GM12878 (cell line): ENCODE measurements at regions not wholly inside any gene's neighbourhood (a gene's known extent, or its start where the extent isn't known, plus 50 kb on each side); places are given as distances from the start of the nearest gene placed in this dataset.

ENCODE experiments used
- ATAC-seq: fragments of 200-7000 bp; cut with Tn5 transposase; 3 replicates; pipeline ENCODE4 v1.9.1; 2020; ENCODE audit warnings: mild to moderate bottlenecking, moderate library complexity
- BruUV-seq: library from RNA; stranded (reverse); fragments of 400-500 nt; replicated peaks from 2 replicates; lab custom pipeline; 2021; lab: Mats Ljungman, UMichigan
- CTCF ChIA-PET: fragments of 300-600 bp; sonication (Branson Sonifier 250); formaldehyde crosslinking; extraction: SDS; loops from one replicate; lab custom pipeline; 2021; ENCODE audit warnings: inconsistent platforms; lab: Yijun Ruan, JAX
- POLR2A ChIA-PET: fragments of 350-600 bp; formaldehyde crosslinking; extraction: SDS; loops from one replicate; lab custom pipeline; 2021; ENCODE audit warnings: inconsistent platforms; lab: Charles Lee
- RAD21 ChIA-PET: fragments of 300-600 bp; sonication (Branson Sonifier 250); formaldehyde crosslinking; loops from one replicate; lab custom pipeline; 2023; ENCODE audit warnings: antibody characterized with exemption; ENCODE audit not compliant: unreplicated experiment; lab: Charles Lee
- SMC1A ChIA-PET: fragments of 300-600 bp; sonication (Branson Sonifier 250); formaldehyde crosslinking; loops from one replicate; lab custom pipeline; 2023; ENCODE audit not compliant: unreplicated experiment, uncharacterized antibody; lab: Charles Lee
- DNase-seq: peaks from one replicate; pipeline ENCODE4 v3.0.0-alpha.2; 2011; ENCODE audit warnings: low read depth, low spot score
- FAIRE-seq: peaks from 3 replicates; lab custom pipeline; 2011; peaks lifted over from hg19 to GRCh38; lab: Jason Lieb, UNC
- H2AFZ ChIP-seq: 2 replicates; pipeline ENCODE4 v1.6.0; 2011; ENCODE audit warnings: low read depth, low read length, control low read depth; ENCODE audit not compliant: control insufficient read depth
- H3K27ac ChIP-seq: 2 replicates; pipeline ENCODE4 v1.5.1; 2011; ENCODE audit warnings: control low read depth; ENCODE audit not compliant: control insufficient read depth, insufficient read depth
- H3K27me3 ChIP-seq, 2 experiments: replicated peaks in 1 of 2; 2 replicates each; pipeline versions ENCODE4 v1.6.0 to v1.6.1; 2011; ENCODE audit warnings: low read length in 1 of 2; ENCODE audit not compliant: control insufficient read depth in 2 of 2, insufficient read depth in 2 of 2
- H3K36me3 ChIP-seq, 2 experiments: 2 replicates each; pipeline ENCODE4 v1.5.1; 2011; ENCODE audit warnings: low read length in 1 of 2; ENCODE audit not compliant: control insufficient read depth in 2 of 2, insufficient read depth in 2 of 2
- H3K4me1 ChIP-seq: 2 replicates; pipeline ENCODE4 v1.6.1; 2011; ENCODE audit warnings: mild to moderate bottlenecking, low read length, moderate library complexity, mixed read lengths; ENCODE audit not compliant: control insufficient read depth, insufficient read depth
- H3K4me2 ChIP-seq: 2 replicates; pipeline ENCODE4 v1.6.0; 2011; ENCODE audit warnings: control low read depth; ENCODE audit not compliant: control insufficient read depth, insufficient read depth
- H3K4me3 ChIP-seq: fragments of 200-600 bp; sonication (generic); 2 replicates; pipeline ENCODE4 v1.5.1; 2016
- H3K79me2 ChIP-seq: 2 replicates; pipeline ENCODE4 v1.6.0; 2011; ENCODE audit warnings: low read length; ENCODE audit not compliant: control insufficient read depth, insufficient read depth
- H3K9ac ChIP-seq: 2 replicates; pipeline ENCODE4 v1.8.0; 2011; ENCODE audit warnings: low read length, control low read depth, mixed read lengths; ENCODE audit not compliant: control insufficient read depth, insufficient read depth
- H3K9me3 ChIP-seq: replicated peaks from 3 replicates; pipeline ENCODE4 v1.5.1; 2011; ENCODE audit warnings: mild to moderate bottlenecking, low read length; ENCODE audit not compliant: control insufficient read depth, insufficient read depth
- H4K20me1 ChIP-seq: 2 replicates; pipeline ENCODE4 v1.6.0; 2011; ENCODE audit not compliant: control insufficient read depth, insufficient read depth
- ASH2L ChIP-seq: fragments of 300-600, 200-600 bp; sonication (generic); IDR thresholded peaks from 2 replicates; pipeline ENCODE4 v1.6.1; 2017; ENCODE audit warnings: low read depth, mild to moderate bottlenecking, borderline replicate concordance
- EP300 ChIP-seq, 2 experiments: fragments of 150-350 bp in 1 of 2; IDR thresholded peaks; 2 replicates each; pipeline ENCODE4 v1.6.1; 2011 to 2012; ENCODE audit warnings: low read depth in 2 of 2, low read length in 2 of 2, borderline replicate concordance in 1 of 2, improper control_type of control experiment in 1 of 2, inconsistent platforms in 1 of 2; ENCODE audit not compliant: control insufficient read depth in 1 of 2
- HDGF ChIP-seq: fragments of 450-650 bp; IDR thresholded peaks from 2 replicates; pipeline ENCODE4 v1.6.1; 2016; ENCODE audit warnings: antibody characterized with exemption
- MEF2B ChIP-seq: fragments of 450-650 bp; IDR thresholded peaks from 2 replicates; pipeline ENCODE4 v1.6.1; 2018; ENCODE audit warnings: mild to moderate bottlenecking, moderate library complexity; ENCODE audit not compliant: partially characterized antibody, poor library complexity, severe bottlenecking
- MLLT1 ChIP-seq: fragments of 450-650 bp; IDR thresholded peaks from 2 replicates; pipeline ENCODE4 v1.6.1; 2016; ENCODE audit warnings: mild to moderate bottlenecking
- PML ChIP-seq: IDR thresholded peaks from 2 replicates; pipeline ENCODE4 v1.6.1; 2012; ENCODE audit warnings: low read length, inconsistent platforms
- WGBS: methylation state at CpG from one replicate; pipeline ENCODE4 v1.1.6; 2016; ENCODE audit warnings: low lambda C conversion rate; ENCODE audit not compliant: insufficient replicate concordance, insufficient coverage; ENCODE audit errors: missing lambda C conversion rate; 5-methylcytosine and 5-hydroxymethylcytosine counted together
- in situ Hi-C: fragments of 300-500 bp; cut with MboI; formaldehyde crosslinking; loops from 9 replicates; pipeline ENCODE4 v1.14.3; 2018; ENCODE audit warnings: mixed read lengths
- intact Hi-C: fragments of 100-400 bp; cut with micrococcal nuclease; formaldehyde crosslinking; loops from one replicate; pipeline ENCODE4 v1.14.2; 2022; ENCODE audit not compliant: unreplicated experiment
- TF ChIP-seq, protein P1 (sequence below): IDR thresholded peaks from 2 replicates; pipeline ENCODE4 v1.6.1; 2012; ENCODE audit warnings: mild to moderate bottlenecking, low read depth, low read length
- TF ChIP-seq, protein P2 (sequence below): fragments of 450-650 bp; IDR thresholded peaks from 2 replicates; pipeline ENCODE4 v1.6.1; 2017; ENCODE audit warnings: mild to moderate bottlenecking, moderate library complexity
- TF ChIP-seq, protein P3 (sequence below): fragments of 450-650 bp; IDR thresholded peaks from 2 replicates; pipeline ENCODE4 v1.6.1; 2016; ENCODE audit warnings: mild to moderate bottlenecking, moderate library complexity, borderline replicate concordance

DNA sequence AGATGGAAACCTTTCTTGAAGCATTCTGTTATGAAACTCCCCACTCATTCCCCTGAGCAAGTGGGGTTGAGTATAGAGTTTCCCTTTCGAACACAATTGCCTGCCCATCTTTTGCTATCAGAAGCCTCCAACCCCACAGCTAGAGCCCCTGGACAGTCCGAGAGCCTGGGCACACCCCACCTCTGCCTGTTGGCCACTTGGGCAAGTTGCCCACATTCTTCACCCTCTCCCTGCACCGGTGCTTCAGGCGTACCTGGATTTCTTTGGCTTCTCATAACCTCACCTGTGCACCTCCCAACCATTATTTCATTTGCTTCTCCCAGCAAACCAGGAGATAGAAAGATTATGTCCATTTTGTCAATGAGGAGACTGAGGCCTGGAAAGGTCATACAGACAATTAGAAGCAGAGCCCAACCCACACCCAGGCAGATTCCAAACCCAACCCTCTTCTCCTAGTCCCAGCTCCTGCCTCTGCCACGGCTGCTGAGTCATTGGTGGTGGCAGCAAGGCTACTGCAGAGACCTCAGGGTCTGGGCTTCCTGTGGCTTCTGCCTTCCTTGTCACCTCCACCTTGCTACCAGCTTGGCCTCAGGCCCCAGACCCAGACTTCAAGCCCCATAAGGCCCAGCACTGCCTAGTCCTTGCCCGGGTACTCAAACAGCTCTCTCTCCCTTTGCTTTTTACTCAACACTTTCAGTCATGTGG is 118.7 kb upstream of the ZBTB40 start:
- BruUV-seq, result no TSS peak
- Histone ChIP-seq H4K20me1 (no peaks in the 10 kb centered on the region; the same call in 1 of the 2 replicates), H3K9me3 (no peaks in the 10 kb centered on the region; the same call in 2 of the 3 replicates), H3K27ac (no peak overlapping the region), H3K79me2 (no peaks in the 10 kb centered on the region), H3K9ac (no peak overlapping the region), H3K4me3 (no peak overlapping the region), H3K4me2 (no peak overlapping the region), H3K27me3 (peaks cover 0 to 1% of the 10 kb centered on the region in 2 experiments; a peak in 1 of 4 replicates), H3K36me3 (no peaks in the 10 kb centered on the region), H2AFZ (no peak overlapping the region), H3K4me1 (peaks cover 4% of the 10 kb centered on the region; the same call in 1 of the 2 replicates)
- ChIA-PET RAD21 (no interaction called here), CTCF (no interaction called here), POLR2A (no interaction called here), SMC1A (no interaction called here)
- DNase-seq (peak; percentile 2), FAIRE-seq (no peak), ATAC-seq (peak; percentile 34; the same call in 2 of the 3 replicates)
- in situ Hi-C loops (no loop called here), intact Hi-C loops (no loop called here)
- 24% methylated on average over 6 of the region's 6 CpGs for WGBS
- TF ChIP-seq ASH2L (no peak), EP300 (IDR thresholded peaks at IDR 0.05; ENCODE audit: borderline replicate concordance in 1 of 2, control insufficient read depth in 1 of 2, low read depth in 2 of 2, low read length in 2 of 2) (no peak), MLLT1 (no peak), HDGF (no peak), MEF2B (no peak), PML (no peak)
- TF ChIP-seq, protein P1, sequence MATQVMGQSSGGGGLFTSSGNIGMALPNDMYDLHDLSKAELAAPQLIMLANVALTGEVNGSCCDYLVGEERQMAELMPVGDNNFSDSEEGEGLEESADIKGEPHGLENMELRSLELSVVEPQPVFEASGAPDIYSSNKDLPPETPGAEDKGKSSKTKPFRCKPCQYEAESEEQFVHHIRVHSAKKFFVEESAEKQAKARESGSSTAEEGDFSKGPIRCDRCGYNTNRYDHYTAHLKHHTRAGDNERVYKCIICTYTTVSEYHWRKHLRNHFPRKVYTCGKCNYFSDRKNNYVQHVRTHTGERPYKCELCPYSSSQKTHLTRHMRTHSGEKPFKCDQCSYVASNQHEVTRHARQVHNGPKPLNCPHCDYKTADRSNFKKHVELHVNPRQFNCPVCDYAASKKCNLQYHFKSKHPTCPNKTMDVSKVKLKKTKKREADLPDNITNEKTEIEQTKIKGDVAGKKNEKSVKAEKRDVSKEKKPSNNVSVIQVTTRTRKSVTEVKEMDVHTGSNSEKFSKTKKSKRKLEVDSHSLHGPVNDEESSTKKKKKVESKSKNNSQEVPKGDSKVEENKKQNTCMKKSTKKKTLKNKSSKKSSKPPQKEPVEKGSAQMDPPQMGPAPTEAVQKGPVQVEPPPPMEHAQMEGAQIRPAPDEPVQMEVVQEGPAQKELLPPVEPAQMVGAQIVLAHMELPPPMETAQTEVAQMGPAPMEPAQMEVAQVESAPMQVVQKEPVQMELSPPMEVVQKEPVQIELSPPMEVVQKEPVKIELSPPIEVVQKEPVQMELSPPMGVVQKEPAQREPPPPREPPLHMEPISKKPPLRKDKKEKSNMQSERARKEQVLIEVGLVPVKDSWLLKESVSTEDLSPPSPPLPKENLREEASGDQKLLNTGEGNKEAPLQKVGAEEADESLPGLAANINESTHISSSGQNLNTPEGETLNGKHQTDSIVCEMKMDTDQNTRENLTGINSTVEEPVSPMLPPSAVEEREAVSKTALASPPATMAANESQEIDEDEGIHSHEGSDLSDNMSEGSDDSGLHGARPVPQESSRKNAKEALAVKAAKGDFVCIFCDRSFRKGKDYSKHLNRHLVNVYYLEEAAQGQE, result no peak
- TF ChIP-seq, protein P2, sequence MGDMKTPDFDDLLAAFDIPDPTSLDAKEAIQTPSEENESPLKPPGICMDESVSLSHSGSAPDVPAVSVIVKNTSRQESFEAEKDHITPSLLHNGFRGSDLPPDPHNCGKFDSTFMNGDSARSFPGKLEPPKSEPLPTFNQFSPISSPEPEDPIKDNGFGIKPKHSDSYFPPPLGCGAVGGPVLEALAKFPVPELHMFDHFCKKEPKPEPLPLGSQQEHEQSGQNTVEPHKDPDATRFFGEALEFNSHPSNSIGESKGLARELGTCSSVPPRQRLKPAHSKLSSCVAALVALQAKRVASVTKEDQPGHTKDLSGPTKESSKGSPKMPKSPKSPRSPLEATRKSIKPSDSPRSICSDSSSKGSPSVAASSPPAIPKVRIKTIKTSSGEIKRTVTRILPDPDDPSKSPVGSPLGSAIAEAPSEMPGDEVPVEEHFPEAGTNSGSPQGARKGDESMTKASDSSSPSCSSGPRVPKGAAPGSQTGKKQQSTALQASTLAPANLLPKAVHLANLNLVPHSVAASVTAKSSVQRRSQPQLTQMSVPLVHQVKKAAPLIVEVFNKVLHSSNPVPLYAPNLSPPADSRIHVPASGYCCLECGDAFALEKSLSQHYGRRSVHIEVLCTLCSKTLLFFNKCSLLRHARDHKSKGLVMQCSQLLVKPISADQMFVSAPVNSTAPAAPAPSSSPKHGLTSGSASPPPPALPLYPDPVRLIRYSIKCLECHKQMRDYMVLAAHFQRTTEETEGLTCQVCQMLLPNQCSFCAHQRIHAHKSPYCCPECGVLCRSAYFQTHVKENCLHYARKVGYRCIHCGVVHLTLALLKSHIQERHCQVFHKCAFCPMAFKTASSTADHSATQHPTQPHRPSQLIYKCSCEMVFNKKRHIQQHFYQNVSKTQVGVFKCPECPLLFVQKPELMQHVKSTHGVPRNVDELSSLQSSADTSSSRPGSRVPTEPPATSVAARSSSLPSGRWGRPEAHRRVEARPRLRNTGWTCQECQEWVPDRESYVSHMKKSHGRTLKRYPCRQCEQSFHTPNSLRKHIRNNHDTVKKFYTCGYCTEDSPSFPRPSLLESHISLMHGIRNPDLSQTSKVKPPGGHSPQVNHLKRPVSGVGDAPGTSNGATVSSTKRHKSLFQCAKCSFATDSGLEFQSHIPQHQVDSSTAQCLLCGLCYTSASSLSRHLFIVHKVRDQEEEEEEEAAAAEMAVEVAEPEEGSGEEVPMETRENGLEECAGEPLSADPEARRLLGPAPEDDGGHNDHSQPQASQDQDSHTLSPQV, result no peak
- TF ChIP-seq, protein P3, sequence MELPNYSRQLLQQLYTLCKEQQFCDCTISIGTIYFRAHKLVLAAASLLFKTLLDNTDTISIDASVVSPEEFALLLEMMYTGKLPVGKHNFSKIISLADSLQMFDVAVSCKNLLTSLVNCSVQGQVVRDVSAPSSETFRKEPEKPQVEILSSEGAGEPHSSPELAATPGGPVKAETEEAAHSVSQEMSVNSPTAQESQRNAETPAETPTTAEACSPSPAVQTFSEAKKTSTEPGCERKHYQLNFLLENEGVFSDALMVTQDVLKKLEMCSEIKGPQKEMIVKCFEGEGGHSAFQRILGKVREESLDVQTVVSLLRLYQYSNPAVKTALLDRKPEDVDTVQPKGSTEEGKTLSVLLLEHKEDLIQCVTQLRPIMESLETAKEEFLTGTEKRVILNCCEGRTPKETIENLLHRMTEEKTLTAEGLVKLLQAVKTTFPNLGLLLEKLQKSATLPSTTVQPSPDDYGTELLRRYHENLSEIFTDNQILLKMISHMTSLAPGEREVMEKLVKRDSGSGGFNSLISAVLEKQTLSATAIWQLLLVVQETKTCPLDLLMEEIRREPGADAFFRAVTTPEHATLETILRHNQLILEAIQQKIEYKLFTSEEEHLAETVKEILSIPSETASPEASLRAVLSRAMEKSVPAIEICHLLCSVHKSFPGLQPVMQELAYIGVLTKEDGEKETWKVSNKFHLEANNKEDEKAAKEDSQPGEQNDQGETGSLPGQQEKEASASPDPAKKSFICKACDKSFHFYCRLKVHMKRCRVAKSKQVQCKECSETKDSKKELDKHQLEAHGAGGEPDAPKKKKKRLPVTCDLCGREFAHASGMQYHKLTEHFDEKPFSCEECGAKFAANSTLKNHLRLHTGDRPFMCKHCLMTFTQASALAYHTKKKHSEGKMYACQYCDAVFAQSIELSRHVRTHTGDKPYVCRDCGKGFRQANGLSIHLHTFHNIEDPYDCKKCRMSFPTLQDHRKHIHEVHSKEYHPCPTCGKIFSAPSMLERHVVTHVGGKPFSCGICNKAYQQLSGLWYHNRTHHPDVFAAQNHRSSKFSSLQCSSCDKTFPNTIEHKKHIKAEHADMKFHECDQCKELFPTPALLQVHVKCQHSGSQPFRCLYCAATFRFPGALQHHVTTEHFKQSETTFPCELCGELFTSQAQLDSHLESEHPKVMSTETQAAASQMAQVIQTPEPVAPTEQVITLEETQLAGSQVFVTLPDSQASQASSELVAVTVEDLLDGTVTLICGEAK, result no peak
